Umbilical cord (tissue), 1 donor: ENCODE measurements at regions not wholly inside any gene's neighbourhood (a gene's known extent, or its start where the extent isn't known, plus 50 kb on each side); places are given as distances from the start of the nearest gene placed in this dataset.
"Not testable (repeated sequence)": the region's sequence is repeated elsewhere in the genome, so short reads cannot be mapped to it uniquely, and the experiment has no call there.

Experiments used
- DNase-seq: peaks from one replicate; pipeline ENCODE4 v3.0.0-alpha.2; 2015; ENCODE audit warnings: low spot score

DNA sequence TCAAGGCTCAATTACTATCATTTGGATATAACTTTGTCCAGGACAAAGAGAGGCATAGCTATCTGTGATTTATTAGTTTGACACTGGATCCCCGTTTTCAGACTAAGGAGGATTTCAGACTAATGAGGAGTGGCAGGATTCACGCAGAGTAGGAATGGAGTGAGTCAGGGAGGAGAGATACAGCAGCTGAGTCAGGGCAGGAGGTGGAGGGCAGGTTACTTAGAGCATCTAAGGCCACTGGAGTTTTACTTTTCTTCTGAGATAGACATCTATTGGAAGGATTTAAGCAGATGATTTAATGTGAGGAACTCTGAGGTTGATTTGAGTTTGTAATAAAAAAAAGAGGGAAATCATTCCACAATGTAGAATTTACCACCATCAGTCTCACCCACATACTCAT, 110.6 kb downstream of the RPIA start:
- DNase-seq: not testable (repeated sequence)

DNA sequence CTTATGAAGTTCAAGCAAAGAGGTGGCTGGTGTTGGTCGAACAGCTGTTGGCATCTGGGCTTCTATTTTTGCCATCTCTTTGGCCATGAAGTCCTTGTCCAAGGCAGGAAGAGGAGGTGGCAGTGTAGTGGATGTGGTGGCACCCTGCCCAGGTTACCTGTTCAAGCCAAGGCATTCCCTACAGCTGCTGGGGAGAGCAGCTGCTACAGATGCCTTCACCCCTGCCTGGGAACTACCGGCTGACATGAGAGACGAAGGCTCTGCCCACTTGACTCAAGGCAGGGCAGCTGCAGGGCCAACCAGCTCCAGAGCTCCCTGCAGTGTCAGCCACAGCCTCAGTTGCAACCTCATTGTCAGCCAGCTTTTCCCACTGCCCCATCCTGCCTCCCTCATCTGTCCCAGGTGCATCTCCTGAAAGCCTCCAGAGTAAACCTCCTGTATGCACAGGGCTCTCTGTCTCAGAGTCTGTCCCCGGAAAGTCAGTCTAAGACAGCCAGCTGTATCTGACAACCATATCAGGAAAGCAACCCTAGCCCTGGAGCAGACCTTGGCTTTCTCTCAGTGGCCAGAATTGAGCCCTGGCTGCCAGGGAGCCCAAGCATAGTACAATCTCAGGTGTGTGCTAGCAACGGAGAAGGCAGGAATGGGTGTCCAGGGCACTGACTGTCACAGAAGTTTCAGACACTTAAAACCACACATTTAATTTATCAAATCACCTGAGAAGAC, 115.9 kb downstream of the RPIA start:
- DNase-seq: no peak

DNA sequence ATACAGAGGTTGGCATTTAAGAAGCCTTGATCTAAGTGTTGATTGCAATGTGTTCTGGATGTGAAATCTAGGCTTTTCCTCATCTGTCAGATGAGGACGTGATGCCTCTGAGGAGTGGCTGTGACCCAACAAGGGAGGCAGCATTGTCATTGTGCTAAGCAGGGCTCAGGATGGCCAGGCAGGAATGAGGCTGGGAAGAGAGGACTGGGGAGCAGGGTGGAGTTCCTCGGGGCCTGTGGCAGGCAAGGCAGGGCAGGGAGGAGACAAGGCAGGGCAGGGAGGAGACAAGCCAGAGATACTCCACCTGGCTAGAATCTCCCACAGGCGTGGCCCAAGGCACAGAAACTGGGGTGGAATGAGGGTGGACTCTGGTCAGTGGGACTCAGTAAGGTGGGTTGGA, 116.6 kb downstream of the RPIA start:
- no peak for DNase-seq

DNA sequence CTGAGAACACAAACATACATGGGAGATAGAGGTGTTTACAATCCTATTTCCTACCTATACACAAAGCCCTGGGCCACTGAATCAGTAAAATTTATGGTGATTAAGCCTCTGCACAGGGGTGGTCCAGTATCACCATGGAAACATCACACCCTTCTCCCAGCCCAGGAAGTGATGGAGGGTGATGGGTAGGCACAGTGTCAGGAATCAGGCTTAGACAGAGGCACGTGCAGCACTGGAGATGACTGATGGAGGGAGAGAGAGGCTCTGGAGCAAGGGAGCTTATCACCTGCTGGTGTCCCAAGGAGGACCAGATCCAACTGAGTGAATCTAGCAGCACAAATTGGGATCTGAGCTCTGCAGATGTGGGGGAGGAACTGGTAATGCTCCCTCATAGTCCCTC, 117.2 kb downstream of the RPIA start:
- no peak for DNase-seq

DNA sequence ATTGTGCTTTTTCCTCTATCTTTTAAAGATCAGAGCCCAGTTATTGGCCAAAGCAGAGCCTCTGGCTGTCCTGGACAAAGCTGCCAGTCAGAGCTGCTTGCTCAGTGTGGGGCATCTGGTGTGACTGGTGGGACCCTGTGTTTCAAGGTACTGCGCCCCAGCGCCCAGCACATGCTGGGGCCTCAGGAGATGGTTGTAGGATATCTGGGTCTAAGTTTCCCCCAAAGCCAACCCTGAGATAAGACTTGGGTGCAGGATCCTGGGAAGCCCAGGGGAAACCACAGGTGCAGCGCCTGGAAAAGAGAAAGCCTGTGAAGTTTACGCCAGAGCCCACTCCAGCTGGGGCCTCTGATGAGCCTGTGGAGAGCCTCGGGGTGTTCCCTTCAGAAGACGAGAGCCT, 117.7 kb downstream of the RPIA start:
- DNase-seq: no peak

DNA sequence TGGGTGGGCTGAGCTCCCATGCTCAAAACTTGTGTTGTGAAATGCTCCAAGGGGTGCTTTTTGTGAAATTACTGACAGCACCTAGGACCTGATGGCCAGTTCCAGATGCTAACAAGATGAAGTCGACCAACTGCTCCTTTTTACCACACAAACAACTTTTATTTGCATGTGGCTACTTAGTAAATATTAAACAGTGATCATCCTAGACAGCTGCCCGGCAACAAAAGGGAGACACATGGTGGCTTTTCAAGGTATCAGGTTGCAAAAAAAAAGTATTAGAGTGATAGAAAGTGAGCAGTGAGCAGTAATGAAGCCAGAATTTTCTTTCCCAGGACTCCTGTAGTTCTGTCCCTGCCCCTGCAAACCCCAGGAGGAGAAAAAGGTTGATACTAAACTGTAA, 118.5 kb downstream of the RPIA start:
- DNase-seq: no peak

DNA sequence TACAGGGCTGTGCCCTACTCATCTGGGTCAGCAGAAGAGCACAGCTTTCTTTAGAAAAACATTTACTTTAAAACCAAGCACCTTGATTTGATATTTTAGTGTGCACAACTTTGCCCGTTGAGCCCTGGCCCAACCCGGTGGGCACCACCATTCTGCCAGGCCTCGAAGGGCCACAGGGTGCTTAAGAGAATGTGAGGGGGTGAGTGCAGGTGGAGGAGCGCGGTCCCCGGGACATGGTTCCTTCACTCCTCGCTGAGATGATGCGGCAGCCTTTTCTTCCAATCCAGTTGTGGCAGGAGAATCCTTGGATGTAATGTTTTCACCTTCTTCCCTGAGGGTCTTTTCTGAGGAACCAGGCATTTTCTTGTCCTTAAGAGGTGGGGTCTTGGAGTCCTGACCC, 119.0 kb downstream of the RPIA start:
- no peak for DNase-seq

DNA sequence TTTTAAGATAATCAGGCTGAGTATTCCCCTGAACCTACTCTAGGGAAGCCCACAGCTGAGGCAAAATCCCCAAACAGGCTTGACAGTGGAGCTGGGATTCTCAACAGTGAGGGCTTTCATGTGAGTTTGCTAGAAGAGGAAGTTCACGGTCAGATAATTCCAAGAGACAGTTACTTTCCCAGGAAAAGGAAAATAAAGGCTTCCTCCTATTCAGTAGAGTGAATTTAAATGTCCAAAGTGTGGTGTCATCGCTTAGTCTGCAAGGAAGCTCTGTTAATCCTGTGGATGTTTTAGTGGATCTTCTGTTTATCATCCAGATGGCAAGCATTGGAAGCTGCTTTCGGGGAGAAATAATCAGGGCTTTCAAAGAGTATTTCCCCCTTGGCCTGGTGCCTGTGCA, 119.8 kb downstream of the RPIA start:
- peak; percentile 85 for DNase-seq

DNA sequence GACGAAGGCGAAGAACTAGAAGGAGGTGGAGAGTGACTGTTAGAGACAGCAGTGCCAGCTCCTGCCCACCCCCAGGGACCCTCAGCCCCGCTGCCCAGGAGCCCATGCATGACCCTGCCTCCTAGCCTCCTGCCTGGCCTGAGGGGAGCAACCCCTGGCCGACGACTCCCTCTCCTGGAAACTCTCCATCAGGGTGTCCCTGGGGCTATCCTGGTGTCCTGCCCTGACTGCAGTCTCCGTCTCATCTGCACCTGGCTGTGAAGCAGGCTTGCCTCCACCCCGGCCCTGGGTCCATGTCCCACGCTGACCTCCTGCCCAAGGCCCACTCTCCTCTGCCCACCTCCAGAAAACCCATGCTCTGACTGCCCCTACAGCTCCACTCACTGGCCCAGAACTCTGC, 120.2 kb downstream of the RPIA start:
- DNase-seq: no peak

DNA sequence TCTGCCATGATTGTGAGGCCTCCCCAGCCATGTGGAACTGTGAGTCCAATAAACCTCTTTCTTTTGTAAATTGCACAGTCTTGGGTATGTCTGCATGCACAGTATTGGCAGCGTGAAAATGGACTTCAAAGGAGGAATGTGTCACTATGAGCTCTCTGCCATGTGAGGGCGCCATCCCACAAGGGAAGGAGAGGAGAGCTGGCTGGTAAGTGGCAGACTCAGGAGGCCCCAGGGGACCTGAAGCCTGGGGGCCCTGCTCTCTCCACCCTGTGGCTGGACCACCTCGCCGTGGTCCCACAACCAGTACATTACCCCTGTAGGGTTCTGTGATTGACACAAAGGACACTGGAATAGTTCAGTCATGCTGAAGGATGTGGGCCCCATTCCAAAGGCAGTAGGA, 122.1 kb downstream of the RPIA start:
- no peak for DNase-seq

DNA sequence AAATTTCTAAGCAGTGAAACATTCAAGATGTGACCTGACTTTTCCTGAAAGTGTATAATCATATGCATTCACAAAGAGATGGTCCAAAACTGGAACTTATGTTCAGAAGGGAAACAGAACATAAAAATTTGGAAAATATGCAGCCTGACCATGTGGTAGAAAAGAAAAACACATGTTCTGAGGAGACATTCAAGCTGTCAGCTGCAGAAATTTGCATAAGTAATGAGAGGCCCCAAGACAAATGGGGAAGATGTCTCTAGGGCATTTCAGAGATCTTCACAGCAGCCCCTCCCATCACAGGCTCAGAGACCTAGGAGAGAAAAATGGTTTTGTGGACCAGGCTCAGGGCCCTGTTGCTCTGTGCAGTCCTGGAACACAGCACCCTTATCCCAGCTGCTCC, 123.8 kb downstream of the RPIA start:
- no peak for DNase-seq

DNA sequence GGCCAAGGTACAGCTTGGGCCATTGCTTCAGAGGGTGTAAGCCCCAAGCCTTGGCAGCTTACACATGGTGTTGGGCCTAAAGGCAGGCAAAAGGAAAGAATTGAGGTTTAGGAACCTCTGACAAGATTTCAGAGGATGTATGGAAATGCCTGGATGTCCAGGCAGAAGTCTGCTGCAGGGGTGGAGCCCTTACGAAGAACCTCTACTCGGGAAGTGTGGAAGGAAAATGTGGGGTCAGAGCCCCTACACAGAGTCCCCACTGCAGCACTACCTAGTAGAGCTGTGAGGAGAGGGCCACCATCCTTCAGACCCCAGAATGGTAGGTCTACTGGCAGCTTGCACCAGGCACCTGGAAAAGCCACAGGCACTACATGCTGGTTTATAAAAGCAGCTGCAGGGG, 124.2 kb downstream of the RPIA start:
- no peak for DNase-seq

DNA sequence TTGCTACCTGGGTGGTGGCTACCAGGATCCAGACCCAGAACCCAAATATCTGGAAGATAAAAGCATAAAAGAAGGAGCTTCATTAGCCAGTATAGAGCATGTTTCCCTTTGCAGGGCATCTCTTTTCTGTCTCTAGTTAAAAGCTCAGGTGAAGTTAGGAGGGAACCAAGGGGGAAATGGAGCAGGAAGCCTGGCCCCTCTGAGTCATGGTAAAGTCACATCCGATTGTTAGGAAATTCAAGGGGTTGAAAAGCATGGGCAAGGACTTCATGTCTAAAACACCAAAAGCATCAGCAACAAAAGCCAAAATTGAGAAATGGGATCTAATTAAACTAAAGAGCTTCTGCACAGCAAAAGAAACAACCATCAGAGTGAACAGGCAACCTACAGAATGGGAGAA, 126.9 kb downstream of the RPIA start:
- no peak for DNase-seq

DNA sequence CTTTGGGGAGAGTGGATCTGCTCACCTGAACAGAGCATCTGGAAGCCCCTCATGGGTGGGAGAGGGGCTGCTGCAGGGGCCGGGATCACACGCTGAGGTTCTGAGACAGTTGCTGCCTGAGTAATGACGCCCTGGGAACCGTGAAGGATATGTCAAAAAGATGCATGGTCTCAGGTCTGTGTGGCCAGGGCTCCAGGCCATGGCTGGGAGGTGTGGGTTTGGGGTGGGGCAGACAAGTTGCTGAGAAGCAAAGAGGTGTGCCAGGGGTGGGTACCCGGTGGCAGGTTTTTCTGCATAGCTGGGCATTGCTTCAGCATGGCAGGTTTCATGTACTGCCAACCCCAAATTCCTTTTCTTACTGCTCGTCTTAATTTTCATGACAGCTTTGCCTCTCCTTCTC, 133.5 kb downstream of the RPIA start:
- DNase-seq: no peak

DNA sequence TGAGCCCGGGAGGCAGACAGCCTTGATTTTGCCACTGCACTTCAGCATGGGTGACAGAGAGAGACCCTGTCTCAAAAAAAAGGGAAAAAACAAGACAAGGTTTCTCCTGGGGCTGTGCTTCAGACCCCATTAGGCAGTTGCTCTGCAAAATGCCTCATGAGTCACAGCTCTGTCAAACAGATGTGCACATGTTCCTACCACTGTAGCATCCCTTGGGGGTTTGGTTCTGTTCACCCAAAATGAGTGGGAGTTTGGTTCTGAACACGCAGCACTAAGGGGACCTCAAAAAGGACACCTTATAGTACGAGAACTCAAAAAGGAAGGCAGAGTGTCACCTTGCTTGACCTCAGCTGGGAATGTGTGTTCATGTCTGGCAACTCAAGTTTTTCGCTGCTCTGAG, 134.9 kb downstream of the RPIA start:
- no peak for DNase-seq

DNA sequence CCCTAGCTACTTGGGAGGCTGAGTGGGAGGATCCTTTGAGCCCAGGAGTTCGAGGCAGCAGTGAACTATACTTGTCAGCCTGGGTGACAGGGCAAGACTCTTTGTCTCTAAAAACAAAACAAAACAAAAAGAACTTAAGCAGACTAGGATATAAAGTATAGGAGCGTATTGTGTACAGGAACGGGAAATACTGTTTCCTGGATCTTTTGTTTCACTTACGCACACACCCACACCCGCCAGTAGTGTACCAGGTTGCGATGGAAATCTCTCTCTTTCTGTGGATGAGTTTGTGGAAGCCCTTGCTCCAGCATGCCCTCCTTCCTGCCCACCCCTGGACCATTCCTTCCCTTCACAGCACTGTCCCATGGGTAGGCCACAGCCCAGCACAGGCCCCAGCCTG, 136.3 kb downstream of the RPIA start:
- DNase-seq: no peak

DNA sequence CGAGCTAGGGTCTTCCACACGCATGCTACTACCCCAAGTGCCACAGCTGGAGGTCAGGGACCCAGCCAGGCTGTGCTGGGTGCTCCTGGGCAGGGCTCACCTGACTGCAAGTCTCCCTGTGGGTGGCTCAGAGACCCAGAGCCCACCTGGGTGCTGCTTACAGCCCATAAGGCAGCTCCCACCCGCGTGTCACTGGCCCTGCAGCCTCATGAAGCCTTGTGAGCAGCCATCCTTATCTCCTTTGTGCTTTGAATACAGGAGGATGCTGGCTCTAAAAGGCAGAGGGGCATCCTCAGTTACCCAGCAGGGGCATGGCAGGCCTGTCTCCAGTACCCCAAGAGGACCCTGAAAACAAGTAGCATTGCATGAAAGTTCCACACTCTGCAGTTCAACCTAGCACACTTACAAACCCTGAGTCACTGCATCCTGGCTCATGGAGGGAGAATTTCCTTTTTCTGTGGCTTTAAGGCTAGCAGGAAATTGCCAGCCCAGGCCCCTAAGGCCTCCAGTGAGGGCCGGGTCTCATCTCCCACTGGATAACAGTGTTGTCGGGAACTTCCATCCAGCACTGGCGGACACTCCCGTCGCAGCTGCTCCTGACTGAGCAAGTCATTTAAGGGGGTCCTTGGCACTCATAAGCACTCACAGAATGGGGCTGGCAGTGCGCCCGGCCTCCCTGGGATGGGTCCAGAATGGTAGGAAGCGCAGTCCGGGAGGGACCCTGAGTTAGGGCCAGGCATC, 137.1 kb downstream of the RPIA start:
- no peak for DNase-seq

DNA sequence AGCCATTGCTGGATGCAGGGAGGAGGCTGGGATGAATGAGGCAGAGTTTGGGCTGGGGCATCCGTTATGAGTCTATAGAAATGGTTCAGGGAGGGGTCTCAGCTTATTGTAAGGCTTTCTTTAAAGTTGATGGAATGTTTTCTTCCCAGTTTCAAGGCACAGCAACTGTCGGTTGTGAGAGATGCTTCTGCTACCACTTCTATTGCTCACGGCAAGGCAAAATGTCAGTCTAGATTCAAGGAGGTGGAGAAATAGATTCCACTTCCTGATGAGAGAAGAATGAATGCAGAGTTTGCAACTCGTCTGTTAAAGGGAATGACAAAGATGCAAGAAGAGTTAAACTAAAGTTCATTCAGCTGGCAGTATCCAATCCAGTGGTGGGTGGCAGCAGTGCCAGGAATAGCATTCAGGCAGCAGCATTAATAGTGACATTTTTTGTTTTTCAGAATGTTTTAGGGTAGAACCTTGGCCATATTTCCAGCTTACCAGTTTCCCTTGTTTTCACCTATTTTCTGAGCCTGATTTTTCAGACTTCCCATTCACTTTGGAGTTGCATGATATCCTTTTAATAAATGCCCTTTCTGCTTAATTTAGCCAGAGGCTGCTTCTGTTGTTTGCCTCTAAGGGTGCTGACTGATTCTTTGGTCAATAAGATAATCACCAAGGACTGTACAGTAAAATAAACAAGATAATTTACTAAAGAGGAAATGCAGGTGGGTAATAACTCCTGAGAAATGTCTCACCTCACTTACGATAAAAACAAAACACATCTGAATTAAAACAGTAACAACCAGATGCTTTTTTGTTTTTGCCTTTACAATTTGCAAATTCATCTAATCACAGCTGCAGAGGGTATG, 138.4 kb downstream of the RPIA start:
- no peak for DNase-seq

DNA sequence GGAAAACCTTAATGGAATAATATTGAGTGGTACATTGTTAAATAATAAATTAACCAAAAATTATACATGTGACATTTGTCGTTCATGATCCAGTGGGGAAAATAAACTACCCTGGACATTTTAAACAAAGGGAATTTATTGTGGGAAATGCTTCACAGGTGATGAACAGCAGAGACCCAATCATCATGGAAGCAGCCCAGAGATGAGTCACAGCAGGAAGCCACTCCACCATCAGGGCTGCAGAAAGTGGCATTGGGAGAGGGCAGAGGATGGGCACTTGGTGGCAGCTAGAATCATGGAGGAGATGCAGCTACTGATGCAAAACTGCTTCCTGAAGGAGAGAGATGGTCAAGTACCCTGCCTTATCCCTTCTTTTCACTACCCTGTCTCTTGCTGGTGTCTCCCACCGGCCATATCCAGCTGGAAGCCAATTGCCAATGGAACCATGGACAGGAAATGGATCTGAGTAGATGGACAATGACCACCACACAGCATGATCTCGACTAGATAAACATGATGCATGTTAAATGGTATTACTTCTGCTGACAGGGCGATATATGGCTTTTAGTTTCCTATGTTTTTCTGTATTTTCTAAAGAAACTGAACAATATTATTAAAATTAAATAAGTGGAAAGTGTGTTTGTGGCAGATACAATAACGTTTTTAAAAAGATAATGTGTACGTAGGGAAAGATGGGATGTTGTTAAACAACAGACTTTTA, 139.8 kb downstream of the RPIA start:
- no peak for DNase-seq

DNA sequence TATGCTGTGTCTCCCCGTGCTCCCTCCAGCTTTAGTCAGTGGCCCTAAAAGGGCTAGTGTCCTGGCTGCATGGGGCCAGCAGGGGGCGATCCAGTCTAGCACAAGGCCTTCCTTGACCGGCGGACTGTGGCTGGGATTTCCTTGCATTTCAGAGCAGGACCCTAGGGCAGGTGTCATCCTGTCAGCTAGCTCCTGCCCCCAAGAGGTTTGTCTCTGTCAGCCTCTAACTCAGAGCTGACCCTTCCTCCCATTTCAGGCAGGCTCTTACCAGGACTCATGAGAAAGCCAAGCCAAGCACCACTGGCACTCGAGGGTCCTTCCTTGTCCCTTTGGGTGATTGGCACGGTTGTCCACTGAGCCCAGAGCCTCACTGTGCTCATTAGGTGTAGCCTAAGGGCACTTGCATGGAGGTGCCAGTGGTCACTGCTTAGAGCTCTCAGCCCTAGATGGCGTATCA, 140.3 kb downstream of the RPIA start:
- DNase-seq: no peak

DNA sequence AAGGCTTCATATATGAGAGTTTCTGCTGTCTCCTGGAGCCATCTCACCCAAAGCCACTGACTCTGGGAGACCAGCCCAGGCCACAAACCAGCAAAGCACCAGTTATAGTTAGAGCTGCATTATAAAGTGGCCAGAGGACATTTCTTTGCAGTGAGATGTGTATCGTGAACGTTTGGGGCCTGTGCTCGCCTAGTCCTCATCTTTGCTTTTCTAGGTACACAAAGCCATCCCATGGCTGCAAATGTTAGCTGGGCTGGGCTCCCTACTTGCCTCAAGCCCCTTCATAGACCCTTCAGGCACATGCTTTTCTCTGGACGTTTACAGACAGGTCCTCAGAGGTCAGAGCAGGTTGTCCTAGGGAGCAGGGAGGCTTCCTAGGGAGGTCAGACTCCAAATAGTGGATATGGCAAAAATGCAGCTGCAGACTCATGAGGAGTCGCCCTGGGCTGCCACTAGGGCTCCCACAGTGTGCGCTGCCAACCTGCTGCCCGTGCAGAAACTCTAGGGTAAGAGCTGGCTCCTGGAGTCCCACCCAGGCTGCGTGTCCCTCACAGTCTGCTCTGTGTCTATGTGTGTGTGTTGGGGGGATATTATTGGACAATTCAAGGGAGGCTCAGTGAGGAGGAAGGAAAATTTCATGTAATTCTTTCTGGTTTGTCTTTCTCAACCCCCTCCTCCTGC, 141.0 kb downstream of the RPIA start:
- no peak for DNase-seq
